ENCODE measurements at regions not wholly inside any gene's neighbourhood (a gene's known extent, or its start where the extent isn't known, plus 50 kb on each side); places are given as distances from the start of the nearest gene placed in this dataset.

- no peak for TF ChIP-seq CTCF (IDR thresholded peaks at IDR 0.05; ENCODE audit: low read depth, low read length)
- TF ChIP-seq POLR2A (IDR thresholded peaks at IDR 0.05; ENCODE audit: extremely low read depth, insufficient read length) = no peak
These were observed 567.4 kb downstream of the INHBA start for GRCh38 chr7:41135511-41135910.
